A549 (cell line): ENCODE measurements at regions not wholly inside any gene's neighbourhood (a gene's known extent, or its start where the extent isn't known, plus 50 kb on each side); places are given as distances from the start of the nearest gene placed in this dataset.

Experiments
- ATAC-seq, 2 experiments: fragments of 200-7000 bp in 1 of 2; fragments of >200 bp in 1 of 2; cut with Nextera tagmentation in 1 of 2; cut with Tn5 transposase in 1 of 2; 3 replicates each; pipeline versions ENCODE4 v1.8.0 to v1.9.1; 2018 to 2020; ENCODE audit warnings: mild to moderate bottlenecking in 1 of 2, moderate library complexity in 1 of 2
- CTCF ChIA-PET: fragments of 300-600 bp; sonication (Branson Sonifier 250); formaldehyde crosslinking; extraction: SDS; loops from one replicate; lab custom pipeline; 2021; ENCODE audit warnings: antibody characterized with exemption, inconsistent platforms; lab: Yijun Ruan, JAX
- POLR2A ChIA-PET: fragments of 350-600 bp; formaldehyde crosslinking; extraction: SDS; loops from one replicate; lab custom pipeline; 2021; ENCODE audit warnings: antibody characterized with exemption, inconsistent platforms; lab: Yijun Ruan, JAX
- DNase-seq, 2 experiments: peaks; one replicate each; pipeline versions ENCODE4 v3.0.0 to v3.0.0-alpha.2; 2011 to 2016; ENCODE audit warnings: low read depth in 1 of 2, low spot score in 1 of 2
- FAIRE-seq: peaks from 2 replicates; lab custom pipeline; 2011; peaks lifted over from hg19 to GRCh38; lab: Jason Lieb, UNC
- H3K27ac ChIP-seq, 2 experiments: fragments of >200 bp; sonication (Bioruptor Twin); formaldehyde crosslinking; 3 replicates each; pipeline ENCODE4 v1.5.1; 2016 to 2017
- H3K4me1 ChIP-seq: fragments of >200 bp; sonication (Bioruptor Twin); formaldehyde crosslinking; 3 replicates; pipeline ENCODE4 v1.6.1; 2016
- H3K4me2 ChIP-seq: fragments of >200 bp; sonication (Bioruptor Twin); formaldehyde crosslinking; 3 replicates; pipeline ENCODE4 v1.6.1; 2016
- H3K4me3 ChIP-seq: fragments of >200 bp; sonication (Bioruptor Twin); formaldehyde crosslinking; 3 replicates; pipeline ENCODE4 v1.5.1; 2016
- H3K9me3 ChIP-seq: fragments of >200 bp; sonication (Bioruptor Twin); formaldehyde crosslinking; 3 replicates; pipeline ENCODE4 v1.6.1; 2016
- CEBPB ChIP-seq, 2 experiments: fragments of >200 bp in 1 of 2; sonication (Bioruptor Twin) in 1 of 2; formaldehyde crosslinking in 1 of 2; IDR thresholded peaks; 2 replicates each; pipeline ENCODE4 v1.6.1; 2012 to 2016
- EHMT2 ChIP-seq: fragments of 200-600 bp; sonication (generic); IDR thresholded peaks from 2 replicates; pipeline ENCODE4 v1.6.1; 2016; ENCODE audit warnings: antibody characterized with exemption, low read depth, mild to moderate bottlenecking, moderate library complexity
- FOSL2 ChIP-seq, 2 experiments: fragments of 450-650 bp in 1 of 2; fragments of >200 bp in 1 of 2; sonication (Bioruptor Twin) in 1 of 2; formaldehyde crosslinking; IDR thresholded peaks; 2 replicates each; pipeline versions ENCODE4 v1.5.0 to v1.6.1; 2016 to 2020; ENCODE audit warnings: mild to moderate bottlenecking in 1 of 2, moderate library complexity in 1 of 2
- FOXS1 ChIP-seq: fragments of 250-450 bp; sonication (Bioruptor Pico); IDR thresholded peaks from 2 replicates; pipeline ENCODE4 v1.5.0; 2020; ENCODE audit warnings: mild to moderate bottlenecking, moderate library complexity
- HOXB13 ChIP-seq: fragments of 250-450 bp; sonication (Bioruptor Pico); IDR thresholded peaks from 2 replicates; pipeline ENCODE4 v1.5.0; 2020; ENCODE audit warnings: low read depth, mild to moderate bottlenecking, moderate library complexity
- HOXB5 ChIP-seq: fragments of 250-450 bp; sonication (Bioruptor Pico); IDR thresholded peaks from 2 replicates; pipeline ENCODE4 v1.5.0; 2020; ENCODE audit warnings: mild to moderate bottlenecking, moderate library complexity
- KDM5A ChIP-seq: fragments of 200-600 bp; sonication (generic); IDR thresholded peaks from 2 replicates; pipeline ENCODE4 v1.6.1; 2016; ENCODE audit warnings: antibody characterized with exemption, mild to moderate bottlenecking
- MYC ChIP-seq: IDR thresholded peaks from 2 replicates; pipeline ENCODE4 v1.6.1; 2012; ENCODE audit warnings: mild to moderate bottlenecking, inconsistent platforms, low read length, improper control_type of control experiment, borderline replicate concordance
- NFE2L2 ChIP-seq: fragments of 150-350 bp; conservative IDR thresholded peaks from 2 replicates; pipeline ENCODE4 v1.6.1; 2014; ENCODE audit warnings: low read length
- RNF2 ChIP-seq: fragments of 200-600 bp; sonication (generic); IDR thresholded peaks from 2 replicates; pipeline ENCODE4 v1.6.1; 2016; ENCODE audit warnings: low read depth, mild to moderate bottlenecking, antibody characterized with exemption, moderate library complexity, borderline replicate concordance
- ZSCAN20 ChIP-seq: fragments of 250-450 bp; sonication (Bioruptor Pico); IDR thresholded peaks from 2 replicates; pipeline ENCODE4 v1.8.0; 2022; ENCODE audit warnings: mild to moderate bottlenecking, moderate library complexity
- whole genome bisulfite sequencing: methylation state at CpG from one replicate; pipeline ENCODE4 v1.1.6; 2017; ENCODE audit errors: missing lambda C conversion rate; 5-methylcytosine and 5-hydroxymethylcytosine counted together
- TF ChIP-seq, protein P1 (sequence below): IDR thresholded peaks from 2 replicates; pipeline ENCODE4 v1.6.1; 2012; ENCODE audit warnings: low read depth, borderline replicate concordance
- TF ChIP-seq, protein P2 (sequence below): fragments of 150-350 bp; IDR thresholded peaks from 2 replicates; pipeline ENCODE4 v1.6.1; 2014; ENCODE audit warnings: low read depth, mild to moderate bottlenecking, low read length
- TF ChIP-seq, protein P3 (sequence below): fragments of >200 bp; sonication (Bioruptor Twin); formaldehyde crosslinking; IDR thresholded peaks from 3 replicates; pipeline ENCODE4 v1.6.1; 2016
- TF ChIP-seq, protein P4 (sequence below): fragments of 250-450 bp; sonication (Bioruptor Pico); IDR thresholded peaks from 2 replicates; pipeline ENCODE4 v1.5.0; 2021; ENCODE audit warnings: mild to moderate bottlenecking, moderate library complexity, borderline replicate concordance
- TF ChIP-seq, protein P5 (sequence below): fragments of >200 bp; sonication (Bioruptor Twin); formaldehyde crosslinking; IDR thresholded peaks from 3 replicates; pipeline ENCODE4 v1.5.1; 2016
- TF ChIP-seq, protein P6 (sequence below): fragments of 250-450 bp; sonication (Bioruptor Pico); IDR thresholded peaks from 2 replicates; pipeline ENCODE4 v1.5.0; 2020; ENCODE audit warnings: low read depth, mild to moderate bottlenecking, moderate library complexity
- TF ChIP-seq, protein P7 (sequence below): IDR thresholded peaks from 2 replicates; pipeline ENCODE4 v1.6.1; 2012
- TF ChIP-seq, protein P8 (sequence below): fragments of 200-600 bp; sonication (generic); IDR thresholded peaks from 2 replicates; pipeline ENCODE4 v1.6.1; 2016; ENCODE audit warnings: antibody characterized with exemption, mild to moderate bottlenecking, moderate library complexity

DNA sequence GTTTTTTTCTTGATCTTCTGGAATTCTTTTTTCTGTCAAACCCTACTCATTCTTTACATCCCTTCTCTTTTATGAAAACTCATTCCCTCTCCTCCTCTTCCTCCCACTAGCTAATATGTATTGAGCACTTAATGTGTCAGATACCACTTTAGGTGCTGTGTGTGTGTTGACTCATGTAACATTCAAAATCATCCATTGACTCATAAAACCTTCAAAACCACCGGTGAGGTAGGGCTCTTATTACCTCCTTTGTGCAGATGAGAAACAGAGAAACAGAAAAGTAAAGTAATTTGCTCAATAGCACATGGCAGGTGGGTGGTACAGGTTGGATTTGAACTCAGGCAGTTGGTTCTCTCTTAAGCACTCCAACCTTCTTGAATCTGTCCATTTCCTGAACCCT is 136.3 kb upstream of the NEDD9 start:
- DNase-seq (no peak), ATAC-seq (no peak), FAIRE-seq (no peak)
- Histone ChIP-seq H3K9me3 (no peaks in the 10 kb centered on the region), H3K4me3 (no peak overlapping the region), H3K4me2 (peak overlapping the region; percentile 61; the same call in 2 of the 3 replicates), H3K4me1 (peaks cover 30% of the 10 kb centered on the region), H3K27ac (peak overlapping the region; percentile 77 to 93)
- ChIA-PET POLR2A (no interaction called here), CTCF (no interaction called here)
- WGBS, result 4% methylated on average over 1 of the region's 1 CpG
- TF ChIP-seq EHMT2, result no peak
- no peak for TF ChIP-seq FOSL2 (IDR thresholded peaks at IDR 0.05)
- TF ChIP-seq FOSL2 (CRISPR knock-in tag; IDR thresholded peaks at IDR 0.05), result 0 out of 2 replicates have a peak, but pooled peaks have one; percentile 15

DNA sequence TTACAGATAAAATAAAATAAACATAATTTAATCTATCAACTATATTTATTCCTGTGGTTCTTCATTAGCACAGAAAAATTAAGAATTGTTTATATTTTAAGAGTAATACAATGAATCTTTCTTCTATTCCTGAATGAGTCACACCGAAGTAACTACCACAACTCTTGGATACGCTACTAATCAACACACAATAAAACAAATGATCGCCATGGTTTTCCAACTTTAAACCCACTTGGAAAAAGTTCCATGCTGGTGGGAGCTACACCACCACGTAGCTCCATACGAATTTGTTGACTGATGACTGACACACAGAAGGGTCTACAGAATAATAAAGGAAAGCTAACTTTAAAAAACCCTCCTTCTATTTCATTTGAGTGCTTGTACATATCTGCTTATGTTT is 135.8 kb upstream of the NEDD9 start:
- peak overlapping the region; percentile 77 to 93 for H3K27ac ChIP-seq
- peak overlapping the region; percentile 61 for H3K4me2 ChIP-seq
- H3K4me1 ChIP-seq, result peaks cover 30% of the 10 kb centered on the region
- H3K9me3 ChIP-seq, result no peaks in the 10 kb centered on the region
- 88% methylated on average over 5 of the region's 5 CpGs for WGBS
- H3K4me3 ChIP-seq, result no peak overlapping the region
- ATAC-seq (no peak), DNase-seq (no peak), FAIRE-seq (no peak)
- POLR2A ChIA-PET, result interaction anchor here (1.5 kb wide), 1 partner anchor 137 kb away, joined by 5 read pairs; no protein-coding TSS in a partner anchor
- CTCF ChIA-PET, result no interaction called here
- no peak for TF ChIP-seq NFE2L2
- no peak for TF ChIP-seq FOXS1 (CRISPR knock-in tag)
- TF ChIP-seq, protein P1, sequence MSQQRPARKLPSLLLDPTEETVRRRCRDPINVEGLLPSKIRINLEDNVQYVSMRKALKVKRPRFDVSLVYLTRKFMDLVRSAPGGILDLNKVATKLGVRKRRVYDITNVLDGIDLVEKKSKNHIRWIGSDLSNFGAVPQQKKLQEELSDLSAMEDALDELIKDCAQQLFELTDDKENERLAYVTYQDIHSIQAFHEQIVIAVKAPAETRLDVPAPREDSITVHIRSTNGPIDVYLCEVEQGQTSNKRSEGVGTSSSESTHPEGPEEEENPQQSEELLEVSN, result no peak
- TF ChIP-seq, protein P2, sequence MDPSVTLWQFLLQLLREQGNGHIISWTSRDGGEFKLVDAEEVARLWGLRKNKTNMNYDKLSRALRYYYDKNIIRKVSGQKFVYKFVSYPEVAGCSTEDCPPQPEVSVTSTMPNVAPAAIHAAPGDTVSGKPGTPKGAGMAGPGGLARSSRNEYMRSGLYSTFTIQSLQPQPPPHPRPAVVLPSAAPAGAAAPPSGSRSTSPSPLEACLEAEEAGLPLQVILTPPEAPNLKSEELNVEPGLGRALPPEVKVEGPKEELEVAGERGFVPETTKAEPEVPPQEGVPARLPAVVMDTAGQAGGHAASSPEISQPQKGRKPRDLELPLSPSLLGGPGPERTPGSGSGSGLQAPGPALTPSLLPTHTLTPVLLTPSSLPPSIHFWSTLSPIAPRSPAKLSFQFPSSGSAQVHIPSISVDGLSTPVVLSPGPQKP, result no peak

DNA sequence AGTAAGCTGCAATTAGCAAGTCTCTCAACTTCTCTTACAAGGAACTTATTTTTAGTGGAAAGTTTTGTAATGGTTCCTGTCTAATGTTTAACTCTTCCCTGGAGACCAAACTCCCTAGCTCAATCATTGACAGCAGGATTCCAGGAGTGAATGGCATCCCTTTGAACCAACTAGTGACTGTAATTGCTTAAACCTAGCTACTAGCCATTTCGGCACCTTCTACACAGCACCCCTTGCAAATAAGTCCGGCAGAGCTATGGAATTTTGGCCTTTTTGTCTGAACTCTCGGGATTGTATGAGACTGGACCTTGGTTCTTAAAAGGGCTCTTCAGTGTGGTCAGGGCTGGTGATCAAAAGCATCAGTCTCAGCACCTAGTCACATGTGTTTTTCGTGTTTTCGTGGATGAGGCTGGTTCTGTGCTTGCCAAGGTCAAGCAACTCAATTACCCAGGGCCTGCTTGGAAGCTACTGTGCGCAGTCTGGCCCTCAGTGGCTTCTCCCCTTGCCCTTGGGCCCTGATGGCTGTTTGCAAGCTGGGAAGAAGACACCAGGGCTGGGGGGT is 135.3 kb upstream of the NEDD9 start:
- H3K9me3 ChIP-seq, result no peaks in the 10 kb centered on the region
- peaks cover 30% of the 10 kb centered on the region for H3K4me1 ChIP-seq
- CTCF ChIA-PET, result interaction anchor here (0.9 to 1.1 kb wide), 2 partner anchors 22 to 196 kb away, joined by 3 to 5 read pairs; no protein-coding TSS in a partner anchor
- peak; percentile 55 to 75 for DNase-seq
- ATAC-seq, result peak; percentile 86 to 94
- 12% methylated on average over 6 of the region's 6 CpGs for WGBS
- peak overlapping the region; percentile 61 for H3K4me2 ChIP-seq
- H3K27ac ChIP-seq, result peak overlapping the region; percentile 77 to 93
- POLR2A ChIA-PET, result interaction anchor here (0.8 to 1.5 kb wide), 2 partner anchors 135 to 137 kb away, joined by 3 to 5 read pairs; partner anchors contain the start of gene NEDD9
- no peak overlapping the region for H3K4me3 ChIP-seq
- FAIRE-seq, result peak; percentile 28
- TF ChIP-seq CEBPB (IDR thresholded peaks at IDR 0.05), result peak in 1 of 2 experiments; percentile 24; a peak in 1 of 4 replicates
- TF ChIP-seq, protein P3, sequence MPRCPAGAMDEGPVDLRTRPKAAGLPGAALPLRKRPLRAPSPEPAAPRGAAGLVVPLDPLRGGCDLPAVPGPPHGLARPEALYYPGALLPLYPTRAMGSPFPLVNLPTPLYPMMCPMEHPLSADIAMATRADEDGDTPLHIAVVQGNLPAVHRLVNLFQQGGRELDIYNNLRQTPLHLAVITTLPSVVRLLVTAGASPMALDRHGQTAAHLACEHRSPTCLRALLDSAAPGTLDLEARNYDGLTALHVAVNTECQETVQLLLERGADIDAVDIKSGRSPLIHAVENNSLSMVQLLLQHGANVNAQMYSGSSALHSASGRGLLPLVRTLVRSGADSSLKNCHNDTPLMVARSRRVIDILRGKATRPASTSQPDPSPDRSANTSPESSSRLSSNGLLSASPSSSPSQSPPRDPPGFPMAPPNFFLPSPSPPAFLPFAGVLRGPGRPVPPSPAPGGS, result no peak
- TF ChIP-seq, protein P4, sequence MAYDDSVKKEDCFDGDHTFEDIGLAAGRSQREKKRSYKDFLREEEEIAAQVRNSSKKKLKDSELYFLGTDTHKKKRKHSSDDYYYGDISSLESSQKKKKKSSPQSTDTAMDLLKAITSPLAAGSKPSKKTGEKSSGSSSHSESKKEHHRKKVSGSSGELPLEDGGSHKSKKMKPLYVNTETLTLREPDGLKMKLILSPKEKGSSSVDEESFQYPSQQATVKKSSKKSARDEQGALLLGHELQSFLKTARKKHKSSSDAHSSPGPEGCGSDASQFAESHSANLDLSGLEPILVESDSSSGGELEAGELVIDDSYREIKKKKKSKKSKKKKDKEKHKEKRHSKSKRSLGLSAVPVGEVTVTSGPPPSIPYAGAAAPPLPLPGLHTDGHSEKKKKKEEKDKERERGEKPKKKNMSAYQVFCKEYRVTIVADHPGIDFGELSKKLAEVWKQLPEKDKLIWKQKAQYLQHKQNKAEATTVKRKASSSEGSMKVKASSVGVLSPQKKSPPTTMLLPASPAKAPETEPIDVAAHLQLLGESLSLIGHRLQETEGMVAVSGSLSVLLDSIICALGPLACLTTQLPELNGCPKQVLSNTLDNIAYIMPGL (CRISPR knock-in tag), result no peak
- no peak for TF ChIP-seq KDM5A
- TF ChIP-seq, protein P5, sequence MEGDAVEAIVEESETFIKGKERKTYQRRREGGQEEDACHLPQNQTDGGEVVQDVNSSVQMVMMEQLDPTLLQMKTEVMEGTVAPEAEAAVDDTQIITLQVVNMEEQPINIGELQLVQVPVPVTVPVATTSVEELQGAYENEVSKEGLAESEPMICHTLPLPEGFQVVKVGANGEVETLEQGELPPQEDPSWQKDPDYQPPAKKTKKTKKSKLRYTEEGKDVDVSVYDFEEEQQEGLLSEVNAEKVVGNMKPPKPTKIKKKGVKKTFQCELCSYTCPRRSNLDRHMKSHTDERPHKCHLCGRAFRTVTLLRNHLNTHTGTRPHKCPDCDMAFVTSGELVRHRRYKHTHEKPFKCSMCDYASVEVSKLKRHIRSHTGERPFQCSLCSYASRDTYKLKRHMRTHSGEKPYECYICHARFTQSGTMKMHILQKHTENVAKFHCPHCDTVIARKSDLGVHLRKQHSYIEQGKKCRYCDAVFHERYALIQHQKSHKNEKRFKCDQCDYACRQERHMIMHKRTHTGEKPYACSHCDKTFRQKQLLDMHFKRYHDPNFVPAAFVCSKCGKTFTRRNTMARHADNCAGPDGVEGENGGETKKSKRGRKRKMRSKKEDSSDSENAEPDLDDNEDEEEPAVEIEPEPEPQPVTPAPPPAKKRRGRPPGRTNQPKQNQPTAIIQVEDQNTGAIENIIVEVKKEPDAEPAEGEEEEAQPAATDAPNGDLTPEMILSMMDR, result no peak
- TF ChIP-seq HOXB13 (CRISPR knock-in tag), result no peak
- TF ChIP-seq ZSCAN20 (CRISPR knock-in tag), result no peak
- TF ChIP-seq, protein P6, sequence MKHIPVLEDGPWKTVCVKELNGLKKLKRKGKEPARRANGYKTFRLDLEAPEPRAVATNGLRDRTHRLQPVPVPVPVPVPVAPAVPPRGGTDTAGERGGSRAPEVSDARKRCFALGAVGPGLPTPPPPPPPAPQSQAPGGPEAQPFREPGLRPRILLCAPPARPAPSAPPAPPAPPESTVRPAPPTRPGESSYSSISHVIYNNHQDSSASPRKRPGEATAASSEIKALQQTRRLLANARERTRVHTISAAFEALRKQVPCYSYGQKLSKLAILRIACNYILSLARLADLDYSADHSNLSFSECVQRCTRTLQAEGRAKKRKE, result no peak
- TF ChIP-seq MYC, result no peak
- TF ChIP-seq, protein P7, sequence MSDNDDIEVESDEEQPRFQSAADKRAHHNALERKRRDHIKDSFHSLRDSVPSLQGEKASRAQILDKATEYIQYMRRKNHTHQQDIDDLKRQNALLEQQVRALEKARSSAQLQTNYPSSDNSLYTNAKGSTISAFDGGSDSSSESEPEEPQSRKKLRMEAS, result no peak
- TF ChIP-seq, protein P8, sequence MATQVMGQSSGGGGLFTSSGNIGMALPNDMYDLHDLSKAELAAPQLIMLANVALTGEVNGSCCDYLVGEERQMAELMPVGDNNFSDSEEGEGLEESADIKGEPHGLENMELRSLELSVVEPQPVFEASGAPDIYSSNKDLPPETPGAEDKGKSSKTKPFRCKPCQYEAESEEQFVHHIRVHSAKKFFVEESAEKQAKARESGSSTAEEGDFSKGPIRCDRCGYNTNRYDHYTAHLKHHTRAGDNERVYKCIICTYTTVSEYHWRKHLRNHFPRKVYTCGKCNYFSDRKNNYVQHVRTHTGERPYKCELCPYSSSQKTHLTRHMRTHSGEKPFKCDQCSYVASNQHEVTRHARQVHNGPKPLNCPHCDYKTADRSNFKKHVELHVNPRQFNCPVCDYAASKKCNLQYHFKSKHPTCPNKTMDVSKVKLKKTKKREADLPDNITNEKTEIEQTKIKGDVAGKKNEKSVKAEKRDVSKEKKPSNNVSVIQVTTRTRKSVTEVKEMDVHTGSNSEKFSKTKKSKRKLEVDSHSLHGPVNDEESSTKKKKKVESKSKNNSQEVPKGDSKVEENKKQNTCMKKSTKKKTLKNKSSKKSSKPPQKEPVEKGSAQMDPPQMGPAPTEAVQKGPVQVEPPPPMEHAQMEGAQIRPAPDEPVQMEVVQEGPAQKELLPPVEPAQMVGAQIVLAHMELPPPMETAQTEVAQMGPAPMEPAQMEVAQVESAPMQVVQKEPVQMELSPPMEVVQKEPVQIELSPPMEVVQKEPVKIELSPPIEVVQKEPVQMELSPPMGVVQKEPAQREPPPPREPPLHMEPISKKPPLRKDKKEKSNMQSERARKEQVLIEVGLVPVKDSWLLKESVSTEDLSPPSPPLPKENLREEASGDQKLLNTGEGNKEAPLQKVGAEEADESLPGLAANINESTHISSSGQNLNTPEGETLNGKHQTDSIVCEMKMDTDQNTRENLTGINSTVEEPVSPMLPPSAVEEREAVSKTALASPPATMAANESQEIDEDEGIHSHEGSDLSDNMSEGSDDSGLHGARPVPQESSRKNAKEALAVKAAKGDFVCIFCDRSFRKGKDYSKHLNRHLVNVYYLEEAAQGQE, result no peak
- TF ChIP-seq HOXB5 (CRISPR knock-in tag), result no peak
- no peak for TF ChIP-seq RNF2
